Small intestine (tissue), 7 donors: ENCODE measurements at regions not wholly inside any gene's neighbourhood (a gene's known extent, or its start where the extent isn't known, plus 50 kb on each side); places are given as distances from the start of the nearest gene placed in this dataset.

ENCODE experiments used
- DNase-seq, 2 donors: peaks; one replicate each; pipeline versions ENCODE4 v3.0.0 to v3.0.0-alpha.2; 2013
- FAIRE-seq: peaks from 2 replicates; lab custom pipeline; 2012; peaks lifted over from hg19 to GRCh38; lab: Jason Lieb, UNC
- H3K27ac ChIP-seq, 3 donors: one replicate each; pipeline ENCODE4 v1.5.1; 2013; ENCODE audit warnings: low read length in 2 of 3, mild to moderate bottlenecking in 2 of 3, control low read depth in 1 of 3, inconsistent platforms in 1 of 3, low read depth in 1 of 3, moderate library complexity in 1 of 3
- H3K27me3 ChIP-seq, 3 donors: one replicate each; pipeline ENCODE4 v1.6.1; 2013; ENCODE audit warnings: low read length in 3 of 3, inconsistent platforms in 1 of 3; ENCODE audit not compliant: control insufficient read depth in 3 of 3, insufficient read depth in 3 of 3
- H3K36me3 ChIP-seq, 3 donors: one replicate each; pipeline ENCODE4 v1.6.1; 2013; ENCODE audit warnings: low read length in 3 of 3, inconsistent platforms in 1 of 3, low read depth in 1 of 3, mild to moderate bottlenecking in 1 of 3, moderate library complexity in 1 of 3; ENCODE audit not compliant: control insufficient read depth in 3 of 3, insufficient read depth in 2 of 3
- H3K4me1 ChIP-seq, 3 donors: one replicate each; pipeline ENCODE4 v1.6.1; 2013; ENCODE audit warnings: low read length in 2 of 3, inconsistent platforms in 1 of 3, low read depth in 1 of 3, mild to moderate bottlenecking in 1 of 3, moderate library complexity in 1 of 3; ENCODE audit not compliant: control insufficient read depth in 3 of 3, insufficient read depth in 2 of 3
- H3K4me3 ChIP-seq, 3 donors: one replicate each; pipeline ENCODE4 v1.5.1; 2013; ENCODE audit warnings: low read length in 3 of 3, control low read depth in 1 of 3, inconsistent platforms in 1 of 3, low read depth in 1 of 3, mild to moderate bottlenecking in 1 of 3, moderate library complexity in 1 of 3
- H3K9me3 ChIP-seq, 2 donors: one replicate each; pipeline ENCODE4 v1.6.1; 2013; ENCODE audit warnings: low read depth in 1 of 2, low read length in 1 of 2; ENCODE audit not compliant: control insufficient read depth in 2 of 2, insufficient read depth in 1 of 2
- WGBS, 3 donors: extraction: QIAGEN DNeasy Blood & Tissue Kit; methylation state at CpG; one replicate each; pipeline ENCODE4 v1.1.7; 2013; 5-methylcytosine and 5-hydroxymethylcytosine counted together
- donor health status: healthy with polysubstance abuse.
- donor health status: control.
- donor health status: control.
- donor health status: Bipolar disorder and iron deficiency.
- donor health status: healthy.

DNA sequence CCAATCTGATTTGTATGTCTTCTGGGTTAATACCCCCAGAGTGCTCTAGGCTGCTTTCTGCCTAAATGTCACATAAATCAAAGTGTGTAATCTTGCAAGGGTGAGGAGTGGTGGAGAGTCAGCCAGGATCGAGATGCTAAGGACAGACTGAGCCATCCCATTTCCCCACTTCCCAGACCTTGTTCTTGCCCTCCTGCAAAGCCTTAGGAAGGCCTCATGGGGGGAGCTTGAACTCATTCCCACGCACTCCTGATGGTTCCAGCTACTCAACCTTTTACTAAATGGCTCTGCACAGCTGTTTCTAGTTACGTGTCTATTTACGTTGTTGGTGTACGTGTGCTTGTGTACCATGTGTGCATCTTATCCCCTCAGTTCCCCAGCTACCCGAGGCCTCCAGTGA is 423.6 kb upstream of the TNP1 start:
- Histone ChIP-seq H3K27me3 (no peaks in the 10 kb centered on the region), H3K27ac (no peak overlapping the region), H3K9me3 (no peaks in the 10 kb centered on the region), H3K4me1 (no peaks in the 10 kb centered on the region), H3K36me3 (no peaks in the 10 kb centered on the region), H3K4me3 (no peak overlapping the region)
- no peak for FAIRE-seq
- DNase-seq: no peak
- WGBS, 3 donors: 68 to 81% (median 81%) methylated on average over 6 of the region's 6 CpGs

- H3K36me3 ChIP-seq: no peaks in the 10 kb centered on the region
- no peaks in the 10 kb centered on the region for H3K4me1 ChIP-seq
- FAIRE-seq (no peak), DNase-seq (no peak)
- no peak overlapping the region for H3K4me3 ChIP-seq
- no peak overlapping the region for H3K27ac ChIP-seq
- 49 to 81% (median 66%) methylated on average over 2 of the region's 2 CpGs for whole genome bisulfite sequencing, 3 donors
- no peaks in the 10 kb centered on the region for H3K27me3 ChIP-seq
- H3K9me3 ChIP-seq: no peaks in the 10 kb centered on the region
These were observed 422.7 kb upstream of the TNP1 start for GRCh38 chr2:217282531-217282930.

DNA sequence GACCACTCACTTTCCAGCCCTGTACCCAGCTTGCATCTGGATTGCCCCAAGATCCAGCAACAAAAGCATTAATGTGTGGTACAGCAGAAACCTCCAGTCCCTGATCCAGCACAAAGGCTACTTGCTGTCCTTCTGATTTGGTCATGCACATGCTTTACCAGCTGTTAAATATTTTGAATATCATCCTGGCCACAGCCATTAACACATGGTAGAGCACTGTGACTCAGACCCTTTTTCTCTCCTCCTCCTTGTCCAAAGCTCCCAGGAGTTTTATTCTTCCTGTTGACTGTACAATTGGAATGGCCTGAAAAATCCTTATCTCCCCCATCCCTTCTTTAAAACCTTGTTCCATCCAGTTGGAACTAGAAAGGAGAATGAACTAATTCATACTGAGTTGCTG is 419.7 kb upstream of the TNP1 start:
- no peak for DNase-seq
- Histone ChIP-seq H3K27ac (peak overlapping the region in 1 of 3 donors; percentile 14), H3K36me3 (no peaks in the 10 kb centered on the region), H3K27me3 (no peaks in the 10 kb centered on the region), H3K9me3 (no peaks in the 10 kb centered on the region), H3K4me3 (no peak overlapping the region), H3K4me1 (no peaks in the 10 kb centered on the region)
- no peak for FAIRE-seq

- FAIRE-seq: no peak
- Histone ChIP-seq H3K4me1 (no peaks in the 10 kb centered on the region), H3K36me3 (no peaks in the 10 kb centered on the region), H3K9me3 (no peaks in the 10 kb centered on the region), H3K4me3 (no peak overlapping the region), H3K27ac (peak overlapping the region in 1 of 3 donors; percentile 14), H3K27me3 (no peaks in the 10 kb centered on the region)
- WGBS, 3 donors: 60 to 75% (median 67%) methylated on average over 3 of the region's 3 CpGs
- no peak for DNase-seq
These were observed 419.3 kb upstream of the TNP1 start for GRCh38 chr2:217279140-217279539.

DNA sequence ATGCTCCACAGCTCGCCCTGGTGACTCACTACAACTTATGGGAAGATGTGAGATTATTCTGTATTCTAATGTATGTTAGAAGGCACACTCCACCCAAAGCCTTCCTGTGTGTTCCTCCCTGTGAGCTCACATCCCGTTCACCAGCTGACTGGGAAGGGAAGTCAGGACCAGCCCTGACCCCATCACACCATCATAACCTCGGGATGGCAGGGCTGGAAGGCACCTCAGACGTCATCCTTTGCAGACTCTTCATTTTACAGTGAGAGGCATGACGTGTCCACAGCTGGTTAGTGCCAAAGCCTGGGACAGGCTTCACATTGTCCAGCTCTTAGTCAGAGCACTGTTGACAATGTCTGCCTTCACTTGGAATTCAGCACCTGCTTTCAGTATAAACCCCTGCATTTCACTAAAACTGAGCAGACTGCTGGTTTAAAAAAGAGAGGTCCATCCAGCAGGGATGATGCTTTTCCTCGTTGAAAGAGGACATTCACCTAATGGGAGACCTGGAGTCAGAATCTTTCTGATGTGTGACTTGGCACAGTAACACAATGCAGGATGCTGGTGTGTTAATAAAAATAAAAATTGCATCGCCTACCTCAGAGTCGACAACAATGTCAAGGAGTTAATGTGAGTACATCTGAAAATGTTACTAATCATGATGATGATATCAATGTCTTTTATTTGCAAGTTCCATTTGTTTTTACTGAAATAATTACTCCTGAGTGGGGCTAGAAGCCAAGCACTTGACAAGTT is 418.0 kb upstream of the TNP1 start:
- no peaks in the 10 kb centered on the region for H3K36me3 ChIP-seq
- no peak for DNase-seq
- H3K27ac ChIP-seq: no peak overlapping the region
- no peaks in the 10 kb centered on the region for H3K9me3 ChIP-seq
- 66 to 70% (median 68%) methylated on average over 8 of the region's 8 CpGs for WGBS, 3 donors
- FAIRE-seq: no peak
- no peak overlapping the region for H3K4me3 ChIP-seq
- H3K27me3 ChIP-seq: no peaks in the 10 kb centered on the region
- H3K4me1 ChIP-seq: no peaks in the 10 kb centered on the region

- FAIRE-seq: no peak
- Histone ChIP-seq H3K4me1 (no peaks in the 10 kb centered on the region), H3K36me3 (no peaks in the 10 kb centered on the region), H3K27ac (no peak overlapping the region), H3K27me3 (no peaks in the 10 kb centered on the region), H3K9me3 (no peaks in the 10 kb centered on the region), H3K4me3 (no peak overlapping the region)
- DNase-seq: no peak
- 76 to 90% (median 77%) methylated on average over 4 of the region's 4 CpGs for WGBS, 3 donors
These were observed 416.6 kb upstream of the TNP1 start for GRCh38 chr2:217276433-217276832.

- Histone ChIP-seq H3K36me3 (no peaks in the 10 kb centered on the region), H3K9me3 (no peaks in the 10 kb centered on the region), H3K27me3 (no peaks in the 10 kb centered on the region), H3K27ac (no peak overlapping the region), H3K4me1 (no peaks in the 10 kb centered on the region), H3K4me3 (no peak overlapping the region)
- DNase-seq: no peak
- 73 to 87% (median 82%) methylated on average over 5 of the region's 5 CpGs for WGBS, 3 donors
- FAIRE-seq: no peak
These were observed 415.2 kb upstream of the TNP1 start for GRCh38 chr2:217275091-217275490.

- FAIRE-seq (no peak), DNase-seq (no peak)
- Histone ChIP-seq H3K4me3 (no peak overlapping the region), H3K9me3 (no peaks in the 10 kb centered on the region), H3K4me1 (no peaks in the 10 kb centered on the region), H3K27me3 (no peaks in the 10 kb centered on the region), H3K27ac (no peak overlapping the region), H3K36me3 (no peaks in the 10 kb centered on the region)
- WGBS, 3 donors: 72 to 81% (median 78%) methylated on average over 4 of the region's 4 CpGs
These were observed 414.7 kb upstream of the TNP1 start for GRCh38 chr2:217274578-217274977.

GRCh38 chr2:217273851-217274250 is 414.0 kb upstream of the TNP1 start:
- WGBS, 3 donors: 87 to 92% (median 90%) methylated on average over 2 of the region's 2 CpGs
- H3K27ac ChIP-seq: no peak overlapping the region

More at GRCh38 chr2:217273851-217274250, 414.0 kb upstream of the TNP1 start:
- no peaks in the 10 kb centered on the region for H3K4me1 ChIP-seq
- DNase-seq (no peak), FAIRE-seq (no peak)
- no peaks in the 10 kb centered on the region for H3K27me3 ChIP-seq
- no peaks in the 10 kb centered on the region for H3K36me3 ChIP-seq
- H3K4me3 ChIP-seq: no peak overlapping the region
- no peaks in the 10 kb centered on the region for H3K9me3 ChIP-seq
